PC-3 (cell line): ENCODE measurements at regions not wholly inside any gene's neighbourhood (a gene's known extent, or its start where the extent isn't known, plus 50 kb on each side); places are given as distances from the start of the nearest gene placed in this dataset.

Experiments
- ATAC-seq: fragments of 200-7000 bp; cut with Tn5 transposase; 2 replicates; pipeline ENCODE4 v1.9.1; 2020; ENCODE audit warnings: mild to moderate bottlenecking, moderate library complexity
- BruUV-seq: library from RNA; stranded (reverse); fragments of 400-500 nt; replicated peaks from 2 replicates; lab custom pipeline; 2021; lab: Mats Ljungman, UMichigan
- CTCF ChIA-PET: fragments of 300-600 bp; sonication (Branson Sonifier 250); formaldehyde crosslinking; loops from one replicate; lab custom pipeline; 2022; ENCODE audit warnings: antibody characterized with exemption; lab: Charles Lee
- POLR2A ChIA-PET: fragments of 300-600 bp; sonication (Branson Sonifier 250); formaldehyde crosslinking; loops from one replicate; lab custom pipeline; 2022; ENCODE audit warnings: antibody characterized with exemption; ENCODE audit not compliant: unreplicated experiment; lab: Charles Lee
- DNase-seq: peaks from one replicate; pipeline ENCODE4 v3.0.0-alpha.2; 2015
- H2AFZ ChIP-seq: fragments of 300-600 bp; sonication (generic); 2 replicates; pipeline ENCODE4 v1.6.0; 2016; ENCODE audit warnings: antibody characterized with exemption, low read length
- H3F3A ChIP-seq: fragments of 300-600 bp; sonication (generic); one replicate; pipeline ENCODE4 v1.6.0; 2017; ENCODE audit warnings: antibody characterized with exemption, low read length, control low read depth, mild to moderate bottlenecking; ENCODE audit not compliant: unreplicated experiment
- H3K27ac ChIP-seq: fragments of 300-600 bp; sonication (generic); 2 replicates; pipeline ENCODE4 v1.5.1; 2016; ENCODE audit warnings: mild to moderate bottlenecking, low read length
- H3K27me3 ChIP-seq: fragments of 300-600 bp; sonication (generic); 2 replicates; pipeline ENCODE4 v1.6.1; 2016; ENCODE audit warnings: low read length, mixed read lengths
- H3K36me3 ChIP-seq: fragments of 300-600 bp; sonication (generic); 2 replicates; pipeline ENCODE4 v1.6.1; 2016; ENCODE audit warnings: low read depth, mixed run types, low read length, mixed read lengths
- H3K4me1 ChIP-seq: fragments of 300-600 bp; sonication (generic); 2 replicates; pipeline ENCODE4 v1.5.1; 2016; ENCODE audit warnings: low read length; ENCODE audit not compliant: insufficient read depth
- H3K4me2 ChIP-seq: fragments of 300-600 bp; sonication (generic); 2 replicates; pipeline ENCODE4 v1.6.0; 2016; ENCODE audit warnings: low read length
- H3K4me3 ChIP-seq: fragments of 300-600 bp; sonication (generic); 2 replicates; pipeline ENCODE4 v1.5.1; 2016; ENCODE audit warnings: mild to moderate bottlenecking, low read length, mixed read lengths
- H3K79me2 ChIP-seq: fragments of 300-600 bp; sonication (generic); 2 replicates; pipeline ENCODE4 v1.6.1; 2017; ENCODE audit warnings: low read length, mixed read lengths
- H3K9ac ChIP-seq: fragments of 300-600 bp; sonication (generic); 2 replicates; pipeline ENCODE4 v1.6.0; 2016; ENCODE audit warnings: mild to moderate bottlenecking, low read length
- H3K9me2 ChIP-seq: fragments of 300-600 bp; sonication (generic); replicated peaks from 2 replicates; pipeline ENCODE4 v1.6.1; 2016; ENCODE audit warnings: mixed run types, low read length, mixed read lengths
- H3K9me3 ChIP-seq: fragments of 300-600 bp; sonication (generic); 2 replicates; pipeline ENCODE4 v1.6.1; 2016; ENCODE audit warnings: low read length, mixed read lengths
- H4K20me1 ChIP-seq: fragments of 300-600 bp; sonication (generic); 2 replicates; pipeline ENCODE4 v1.6.1; 2016; ENCODE audit warnings: low read length, mixed read lengths
- EZH2 ChIP-seq: fragments of 300-600 bp; sonication (generic); IDR thresholded peaks from one replicate; pipeline ENCODE4 v1.6.1; 2017; ENCODE audit warnings: antibody characterized with exemption, mild to moderate bottlenecking, low read length; ENCODE audit not compliant: unreplicated experiment
- EZH2phosphoT487 ChIP-seq: fragments of 300-600 bp; sonication (generic); IDR thresholded peaks from 2 replicates; pipeline ENCODE4 v1.6.1; 2018; ENCODE audit warnings: mild to moderate bottlenecking, antibody characterized with exemption, low read length, borderline replicate concordance
- intact Hi-C: fragments of 100-400 bp; cut with micrococcal nuclease; formaldehyde crosslinking; loops from 2 replicates; pipeline ENCODE4 v1.9.0; 2023
- TF ChIP-seq, protein P1 (sequence below): fragments of 300-600 bp; sonication (generic); conservative IDR thresholded peaks from 2 replicates; pipeline ENCODE4 v1.5.1; 2017; ENCODE audit warnings: antibody characterized with exemption, low read depth, mild to moderate bottlenecking, low read length

DNA sequence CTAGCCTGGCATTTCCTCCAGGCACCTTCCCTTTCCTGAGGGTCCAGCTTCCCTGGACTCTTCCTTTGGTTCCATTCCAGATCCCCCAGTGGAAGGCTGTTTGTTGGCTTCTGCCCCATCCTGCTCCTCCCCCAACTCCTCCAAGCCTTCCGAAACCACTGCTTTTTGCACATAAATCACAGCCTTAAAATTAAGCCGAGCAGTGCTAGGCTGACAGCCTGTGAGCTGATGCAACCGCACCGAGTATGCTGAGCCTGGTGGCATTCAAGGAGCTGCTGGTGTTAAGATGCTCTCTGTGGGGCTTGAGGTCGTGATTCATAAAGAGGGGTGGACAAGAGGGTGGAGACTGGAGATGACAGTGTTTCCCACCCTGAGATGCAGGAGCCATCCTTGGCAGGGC is 266.6 kb upstream of the C1orf174 start:
- Histone ChIP-seq H3K4me1 (no peaks in the 10 kb centered on the region), H3K79me2 (no peaks in the 10 kb centered on the region), H3F3A (no peaks in the 10 kb centered on the region), H3K9me3 (no peaks in the 10 kb centered on the region), H3K4me2 (no peak overlapping the region), H4K20me1 (no peaks in the 10 kb centered on the region), H3K9me2 (no peaks in the 10 kb centered on the region), H3K9ac (no peak overlapping the region), H3K27me3 (peaks cover 92% of the 10 kb centered on the region), H3K27ac (no peak overlapping the region), H2AFZ (no peak overlapping the region), H3K4me3 (no peak overlapping the region), H3K36me3 (no peaks in the 10 kb centered on the region)
- no peak for ATAC-seq
- CTCF ChIA-PET, result no interaction called here
- no peak for DNase-seq
- TF ChIP-seq EZH2phosphoT487 (no peak), EZH2 (no peak)
- TF ChIP-seq, protein P1, sequence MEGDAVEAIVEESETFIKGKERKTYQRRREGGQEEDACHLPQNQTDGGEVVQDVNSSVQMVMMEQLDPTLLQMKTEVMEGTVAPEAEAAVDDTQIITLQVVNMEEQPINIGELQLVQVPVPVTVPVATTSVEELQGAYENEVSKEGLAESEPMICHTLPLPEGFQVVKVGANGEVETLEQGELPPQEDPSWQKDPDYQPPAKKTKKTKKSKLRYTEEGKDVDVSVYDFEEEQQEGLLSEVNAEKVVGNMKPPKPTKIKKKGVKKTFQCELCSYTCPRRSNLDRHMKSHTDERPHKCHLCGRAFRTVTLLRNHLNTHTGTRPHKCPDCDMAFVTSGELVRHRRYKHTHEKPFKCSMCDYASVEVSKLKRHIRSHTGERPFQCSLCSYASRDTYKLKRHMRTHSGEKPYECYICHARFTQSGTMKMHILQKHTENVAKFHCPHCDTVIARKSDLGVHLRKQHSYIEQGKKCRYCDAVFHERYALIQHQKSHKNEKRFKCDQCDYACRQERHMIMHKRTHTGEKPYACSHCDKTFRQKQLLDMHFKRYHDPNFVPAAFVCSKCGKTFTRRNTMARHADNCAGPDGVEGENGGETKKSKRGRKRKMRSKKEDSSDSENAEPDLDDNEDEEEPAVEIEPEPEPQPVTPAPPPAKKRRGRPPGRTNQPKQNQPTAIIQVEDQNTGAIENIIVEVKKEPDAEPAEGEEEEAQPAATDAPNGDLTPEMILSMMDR, result no peak
- POLR2A ChIA-PET, result no interaction called here
- intact Hi-C loops, result no loop called here
- no TSS peak for BruUV-seq

DNA sequence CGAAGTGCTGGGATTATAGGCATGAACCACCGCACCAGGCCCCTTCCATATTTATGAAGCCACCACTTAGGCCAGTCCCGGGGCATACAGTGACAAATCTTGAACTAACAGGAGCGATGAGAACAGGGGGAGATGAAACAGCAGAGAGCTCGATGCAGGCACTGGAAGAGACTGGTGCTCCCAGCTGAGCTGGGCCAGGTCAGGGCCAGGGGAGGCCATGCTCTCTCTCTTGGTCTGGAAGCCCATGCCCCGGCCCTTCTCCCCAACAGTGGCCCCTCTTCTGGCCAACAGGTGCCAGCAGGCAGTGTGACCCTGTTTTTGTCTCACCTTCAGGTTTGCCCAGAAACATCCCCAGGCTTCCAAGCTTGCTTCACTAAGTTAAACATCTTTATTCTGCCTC is 269.9 kb upstream of the C1orf174 start:
- TF ChIP-seq EZH2phosphoT487 (no peak), EZH2 (no peak)
- TF ChIP-seq, protein P1, result no peak
- ATAC-seq, result no peak
- intact Hi-C loops, result no loop called here
- Histone ChIP-seq H3K79me2 (no peaks in the 10 kb centered on the region), H3K4me1 (no peaks in the 10 kb centered on the region), H3F3A (no peaks in the 10 kb centered on the region), H3K27ac (no peak overlapping the region), H3K4me2 (no peak overlapping the region), H4K20me1 (no peaks in the 10 kb centered on the region), H3K9ac (no peak overlapping the region), H3K36me3 (no peaks in the 10 kb centered on the region), H2AFZ (no peak overlapping the region), H3K9me3 (no peaks in the 10 kb centered on the region), H3K27me3 (peaks cover 97% of the 10 kb centered on the region), H3K9me2 (no peaks in the 10 kb centered on the region), H3K4me3 (no peak overlapping the region)
- ChIA-PET POLR2A (no interaction called here), CTCF (no interaction called here)
- BruUV-seq, result no TSS peak
- DNase-seq, result no peak

DNA sequence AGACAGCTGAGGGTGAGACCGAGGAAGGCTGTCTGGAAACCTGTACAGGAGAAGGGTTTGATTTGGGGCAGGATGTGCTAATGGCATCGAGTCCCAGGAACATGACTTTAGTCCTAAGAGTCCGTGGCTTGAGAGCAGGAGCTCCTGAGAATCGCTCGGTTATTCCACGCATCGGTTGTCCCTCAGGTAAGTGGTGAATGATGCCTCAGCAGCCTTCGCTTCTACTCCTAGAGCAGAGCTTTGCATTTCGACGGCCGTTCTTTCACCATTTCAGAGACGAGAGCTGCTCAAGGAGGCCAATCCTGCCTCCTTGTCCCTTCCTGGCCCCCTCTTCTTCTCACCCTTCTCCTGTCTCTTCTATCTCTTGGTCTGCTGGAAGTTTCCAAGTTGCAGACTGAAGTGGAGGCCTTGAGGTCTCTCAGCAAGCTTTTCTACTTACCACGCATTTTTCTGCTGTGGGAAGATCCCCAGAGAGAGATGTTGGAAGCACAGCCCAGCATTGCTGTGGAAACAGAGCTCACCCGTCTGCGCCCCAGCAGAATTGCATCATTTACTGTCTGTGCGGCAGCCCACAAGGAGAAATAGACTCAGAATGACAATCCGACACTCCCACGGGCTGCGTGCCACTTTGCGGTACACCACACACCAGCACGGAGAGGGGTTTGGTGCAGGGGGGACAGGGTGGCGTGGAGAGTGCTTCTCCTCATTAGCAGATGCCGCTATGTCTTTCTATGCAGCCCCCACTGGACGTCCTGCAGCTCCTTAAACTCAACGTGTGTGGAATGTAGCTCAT is 270.7 kb upstream of the C1orf174 start:
- Histone ChIP-seq H3F3A (no peaks in the 10 kb centered on the region), H3K9me3 (no peaks in the 10 kb centered on the region), H3K4me3 (no peak overlapping the region), H3K27ac (no peak overlapping the region), H3K4me1 (no peaks in the 10 kb centered on the region), H2AFZ (no peak overlapping the region), H3K27me3 (peaks cover 90% of the 10 kb centered on the region), H4K20me1 (no peaks in the 10 kb centered on the region), H3K4me2 (no peak overlapping the region), H3K79me2 (no peaks in the 10 kb centered on the region), H3K9ac (no peak overlapping the region), H3K36me3 (no peaks in the 10 kb centered on the region), H3K9me2 (no peaks in the 10 kb centered on the region)
- ATAC-seq (no peak), DNase-seq (no peak)
- intact Hi-C loops, result no loop called here
- ChIA-PET CTCF (no interaction called here), POLR2A (no interaction called here)
- no peak for TF ChIP-seq EZH2
- TF ChIP-seq EZH2phosphoT487, result no peak
- TF ChIP-seq, protein P1, result no peak
- BruUV-seq, result no TSS peak
